HEK293 (cell line): ENCODE measurements at regions not wholly inside any gene's neighbourhood (a gene's known extent, or its start where the extent isn't known, plus 50 kb on each side); places are given as distances from the start of the nearest gene placed in this dataset.

Experiments
- KLF8 ChIP-seq: fragments of 450-650 bp; formaldehyde crosslinking; IDR thresholded peaks from 2 replicates; pipeline ENCODE4 v1.5.1; 2016; ENCODE audit warnings: missing biosample characterization, missing genetic modification characterization
- SP2 ChIP-seq: fragments of 450-650 bp; formaldehyde crosslinking; IDR thresholded peaks from 2 replicates; pipeline ENCODE4 v1.5.1; 2016; ENCODE audit warnings: missing biosample characterization, missing genetic modification characterization
- YY1 ChIP-seq: fragments of 450-650 bp; formaldehyde crosslinking; IDR thresholded peaks from 2 replicates; pipeline ENCODE4 v1.5.1; 2018; ENCODE audit warnings: missing biosample characterization, missing genetic modification characterization
- ZFP3 ChIP-seq: fragments of 450-650 bp; formaldehyde crosslinking; IDR thresholded peaks from 2 replicates; pipeline ENCODE4 v1.5.1; 2016; ENCODE audit warnings: low read depth, missing biosample characterization, missing genetic modification characterization
- ZNF114 ChIP-seq: fragments of 450-650 bp; formaldehyde crosslinking; IDR thresholded peaks from 2 replicates; pipeline ENCODE4 v1.5.0; 2017; ENCODE audit warnings: missing biosample characterization, missing genetic modification characterization
- ZNF571 ChIP-seq: fragments of 450-650 bp; formaldehyde crosslinking; IDR thresholded peaks from 2 replicates; pipeline ENCODE4 v1.5.0; 2017; ENCODE audit warnings: missing biosample characterization, missing genetic modification characterization
- ZNF596 ChIP-seq: fragments of 450-650 bp; IDR thresholded peaks from 2 replicates; pipeline ENCODE4 v1.5.0; 2018; ENCODE audit warnings: missing biosample characterization, mild to moderate bottlenecking, missing genetic modification characterization, moderate library complexity
- ZNF776 ChIP-seq: fragments of 450-650 bp; formaldehyde crosslinking; IDR thresholded peaks from 2 replicates; pipeline ENCODE4 v1.5.0; 2017; ENCODE audit warnings: missing biosample characterization, missing genetic modification characterization, borderline replicate concordance
- ZSCAN18 ChIP-seq: fragments of 450-650 bp; formaldehyde crosslinking; IDR thresholded peaks from 2 replicates; pipeline ENCODE4 v1.5.1; 2016; ENCODE audit warnings: missing biosample characterization, missing genetic modification characterization
- TF ChIP-seq, protein P1 (sequence below): fragments of 450-650 bp; formaldehyde crosslinking; IDR thresholded peaks from 2 replicates; pipeline ENCODE4 v1.5.1; 2016; ENCODE audit warnings: missing biosample characterization, missing genetic modification characterization, low read depth
- TF ChIP-seq, protein P2 (sequence below): fragments of 450-650 bp; formaldehyde crosslinking; IDR thresholded peaks from 2 replicates; pipeline ENCODE4 v1.5.1; 2016; ENCODE audit warnings: missing biosample characterization, missing genetic modification characterization
- TF ChIP-seq, protein P3 (sequence below): fragments of 450-650 bp; formaldehyde crosslinking; IDR thresholded peaks from 2 replicates; pipeline ENCODE4 v1.5.1; 2016; ENCODE audit warnings: missing biosample characterization, missing genetic modification characterization

GRCh38 chr10:60717852-60718251 lies 60.4 kb upstream of the CDK1 start:
- TF ChIP-seq ZSCAN18 (tag by site-specific recombination) (no peak), ZNF571 (tag by site-specific recombination) (no peak), ZNF776 (no peak), SP2 (no peak), ZNF596 (tag by site-specific recombination) (no peak), ZFP3 (no peak), ZNF114 (tag by site-specific recombination) (no peak), KLF8 (tag by site-specific recombination) (no peak), YY1 (no peak)
- TF ChIP-seq, protein P1, sequence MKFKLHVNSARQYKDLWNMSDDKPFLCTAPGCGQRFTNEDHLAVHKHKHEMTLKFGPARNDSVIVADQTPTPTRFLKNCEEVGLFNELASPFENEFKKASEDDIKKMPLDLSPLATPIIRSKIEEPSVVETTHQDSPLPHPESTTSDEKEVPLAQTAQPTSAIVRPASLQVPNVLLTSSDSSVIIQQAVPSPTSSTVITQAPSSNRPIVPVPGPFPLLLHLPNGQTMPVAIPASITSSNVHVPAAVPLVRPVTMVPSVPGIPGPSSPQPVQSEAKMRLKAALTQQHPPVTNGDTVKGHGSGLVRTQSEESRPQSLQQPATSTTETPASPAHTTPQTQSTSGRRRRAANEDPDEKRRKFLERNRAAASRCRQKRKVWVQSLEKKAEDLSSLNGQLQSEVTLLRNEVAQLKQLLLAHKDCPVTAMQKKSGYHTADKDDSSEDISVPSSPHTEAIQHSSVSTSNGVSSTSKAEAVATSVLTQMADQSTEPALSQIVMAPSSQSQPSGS (tag by site-specific recombination) = no peak
- TF ChIP-seq, protein P2, sequence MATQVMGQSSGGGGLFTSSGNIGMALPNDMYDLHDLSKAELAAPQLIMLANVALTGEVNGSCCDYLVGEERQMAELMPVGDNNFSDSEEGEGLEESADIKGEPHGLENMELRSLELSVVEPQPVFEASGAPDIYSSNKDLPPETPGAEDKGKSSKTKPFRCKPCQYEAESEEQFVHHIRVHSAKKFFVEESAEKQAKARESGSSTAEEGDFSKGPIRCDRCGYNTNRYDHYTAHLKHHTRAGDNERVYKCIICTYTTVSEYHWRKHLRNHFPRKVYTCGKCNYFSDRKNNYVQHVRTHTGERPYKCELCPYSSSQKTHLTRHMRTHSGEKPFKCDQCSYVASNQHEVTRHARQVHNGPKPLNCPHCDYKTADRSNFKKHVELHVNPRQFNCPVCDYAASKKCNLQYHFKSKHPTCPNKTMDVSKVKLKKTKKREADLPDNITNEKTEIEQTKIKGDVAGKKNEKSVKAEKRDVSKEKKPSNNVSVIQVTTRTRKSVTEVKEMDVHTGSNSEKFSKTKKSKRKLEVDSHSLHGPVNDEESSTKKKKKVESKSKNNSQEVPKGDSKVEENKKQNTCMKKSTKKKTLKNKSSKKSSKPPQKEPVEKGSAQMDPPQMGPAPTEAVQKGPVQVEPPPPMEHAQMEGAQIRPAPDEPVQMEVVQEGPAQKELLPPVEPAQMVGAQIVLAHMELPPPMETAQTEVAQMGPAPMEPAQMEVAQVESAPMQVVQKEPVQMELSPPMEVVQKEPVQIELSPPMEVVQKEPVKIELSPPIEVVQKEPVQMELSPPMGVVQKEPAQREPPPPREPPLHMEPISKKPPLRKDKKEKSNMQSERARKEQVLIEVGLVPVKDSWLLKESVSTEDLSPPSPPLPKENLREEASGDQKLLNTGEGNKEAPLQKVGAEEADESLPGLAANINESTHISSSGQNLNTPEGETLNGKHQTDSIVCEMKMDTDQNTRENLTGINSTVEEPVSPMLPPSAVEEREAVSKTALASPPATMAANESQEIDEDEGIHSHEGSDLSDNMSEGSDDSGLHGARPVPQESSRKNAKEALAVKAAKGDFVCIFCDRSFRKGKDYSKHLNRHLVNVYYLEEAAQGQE (tag by site-specific recombination) = no peak
- TF ChIP-seq, protein P3, sequence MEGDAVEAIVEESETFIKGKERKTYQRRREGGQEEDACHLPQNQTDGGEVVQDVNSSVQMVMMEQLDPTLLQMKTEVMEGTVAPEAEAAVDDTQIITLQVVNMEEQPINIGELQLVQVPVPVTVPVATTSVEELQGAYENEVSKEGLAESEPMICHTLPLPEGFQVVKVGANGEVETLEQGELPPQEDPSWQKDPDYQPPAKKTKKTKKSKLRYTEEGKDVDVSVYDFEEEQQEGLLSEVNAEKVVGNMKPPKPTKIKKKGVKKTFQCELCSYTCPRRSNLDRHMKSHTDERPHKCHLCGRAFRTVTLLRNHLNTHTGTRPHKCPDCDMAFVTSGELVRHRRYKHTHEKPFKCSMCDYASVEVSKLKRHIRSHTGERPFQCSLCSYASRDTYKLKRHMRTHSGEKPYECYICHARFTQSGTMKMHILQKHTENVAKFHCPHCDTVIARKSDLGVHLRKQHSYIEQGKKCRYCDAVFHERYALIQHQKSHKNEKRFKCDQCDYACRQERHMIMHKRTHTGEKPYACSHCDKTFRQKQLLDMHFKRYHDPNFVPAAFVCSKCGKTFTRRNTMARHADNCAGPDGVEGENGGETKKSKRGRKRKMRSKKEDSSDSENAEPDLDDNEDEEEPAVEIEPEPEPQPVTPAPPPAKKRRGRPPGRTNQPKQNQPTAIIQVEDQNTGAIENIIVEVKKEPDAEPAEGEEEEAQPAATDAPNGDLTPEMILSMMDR (tag by site-specific recombination) = no peak
